ENCODE measurements at regions not wholly inside any gene's neighbourhood (a gene's known extent, or its start where the extent isn't known, plus 50 kb on each side); places are given as distances from the start of the nearest gene placed in this dataset.
"Not testable (repeated sequence)": the region's sequence is repeated elsewhere in the genome, so short reads cannot be mapped to it uniquely, and the experiment has no call there.

- DNase-seq: no peak
These were observed 154.1 kb downstream of the SH3BP4 start for GRCh38 chr2:235105821-235106359.

- peak; percentile 53 for DNase-seq
These were observed 155.2 kb downstream of the SH3BP4 start for GRCh38 chr2:235106874-235107639.

GRCh38 chr2:235107640-235107951 lies 155.8 kb downstream of the SH3BP4 start:
- DNase-seq: no peak

GRCh38 chr2:235109561-235109960 lies 157.7 kb downstream of the SH3BP4 start:
- DNase-seq: not testable (repeated sequence)

- no peak for DNase-seq
These were observed 160.5 kb downstream of the SH3BP4 start for GRCh38 chr2:235112365-235112764.

GRCh38 chr2:235113854-235114253 lies 162.0 kb downstream of the SH3BP4 start:
- DNase-seq: no peak

- no peak for DNase-seq
These were observed 162.5 kb downstream of the SH3BP4 start for GRCh38 chr2:235114286-235114685.

- DNase-seq: no peak
These were observed 163.7 kb downstream of the SH3BP4 start for GRCh38 chr2:235115521-235115920.

- peak; percentile 27 for DNase-seq
These were observed 165.2 kb downstream of the SH3BP4 start for GRCh38 chr2:235116885-235117492.

- no peak for DNase-seq
These were observed 175.0 kb downstream of the SH3BP4 start for GRCh38 chr2:235126768-235127167.

- no peak for DNase-seq
These were observed 176.1 kb downstream of the SH3BP4 start for GRCh38 chr2:235127931-235128330.

- DNase-seq: no peak
These were observed 178.0 kb downstream of the SH3BP4 start for GRCh38 chr2:235129850-235130249.

- DNase-seq: no peak
These were observed 179.8 kb downstream of the SH3BP4 start for GRCh38 chr2:235131334-235132305.

GRCh38 chr2:235132651-235133050 lies 180.8 kb downstream of the SH3BP4 start:
- no peak for DNase-seq

- DNase-seq: no peak
These were observed 182.0 kb downstream of the SH3BP4 start for GRCh38 chr2:235133837-235134236.

- no peak for DNase-seq
These were observed 182.6 kb downstream of the SH3BP4 start for GRCh38 chr2:235134420-235134819.

GRCh38 chr2:235135195-235135965 lies 183.6 kb downstream of the SH3BP4 start:
- no peak for DNase-seq

- peak; percentile 70 for DNase-seq
These were observed 184.3 kb downstream of the SH3BP4 start for GRCh38 chr2:235135990-235136561.

GRCh38 chr2:235138339-235138738 lies 186.5 kb downstream of the SH3BP4 start:
- DNase-seq: no peak

GRCh38 chr2:235139956-235140800 lies 188.4 kb downstream of the SH3BP4 start:
- no peak for DNase-seq

- no peak for DNase-seq
These were observed 188.9 kb downstream of the SH3BP4 start for GRCh38 chr2:235140801-235141081.
